Fibroblast of skin of scalp (primary cell): ENCODE measurements at regions not wholly inside any gene's neighbourhood (a gene's known extent, or its start where the extent isn't known, plus 50 kb on each side); places are given as distances from the start of the nearest gene placed in this dataset.
"Not testable (repeated sequence)": the region's sequence is repeated elsewhere in the genome, so short reads cannot be mapped to it uniquely, and the experiment has no call there.

ENCODE experiments used
- DNase-seq: peaks from one replicate; pipeline ENCODE4 v3.0.0-alpha.2; 2013

GRCh38 chr12:72865921-72866320 is 593.8 kb downstream of the TRHDE start:
- DNase-seq, result no peak

GRCh38 chr12:72869024-72869423 is 596.9 kb downstream of the TRHDE start:
- DNase-seq, result no peak

GRCh38 chr12:72872238-72872887 is 600.2 kb downstream of the TRHDE start:
- DNase-seq, result no peak

GRCh38 chr12:72872996-72873395 is 600.8 kb downstream of the TRHDE start:
- no peak for DNase-seq

GRCh38 chr12:72876092-72876491 is 603.9 kb downstream of the TRHDE start:
- no peak for DNase-seq

- no peak for DNase-seq
Observed at GRCh38 chr12:72888693-72889092, 616.5 kb downstream of the TRHDE start.

- no peak for DNase-seq
Observed at GRCh38 chr12:72889791-72890190, 617.6 kb downstream of the TRHDE start.

- no peak for DNase-seq
Observed at GRCh38 chr12:72901685-72902084, 629.5 kb downstream of the TRHDE start.

GRCh38 chr12:72925716-72926115 is 653.5 kb downstream of the TRHDE start:
- DNase-seq, result no peak

GRCh38 chr12:72931838-72932237 is 659.7 kb downstream of the TRHDE start:
- DNase-seq, result not testable (repeated sequence)

GRCh38 chr12:72937486-72937885 is 665.3 kb downstream of the TRHDE start:
- DNase-seq, result no peak

GRCh38 chr12:72957454-72957853 is 685.3 kb downstream of the TRHDE start:
- no peak for DNase-seq

GRCh38 chr12:72966684-72967083 is 694.5 kb downstream of the TRHDE start:
- DNase-seq, result no peak

- no peak for DNase-seq
Observed at GRCh38 chr12:72974954-72975555, 702.9 kb downstream of the TRHDE start.

- no peak for DNase-seq
Observed at GRCh38 chr12:72978999-72979398, 706.8 kb downstream of the TRHDE start.

- DNase-seq, result no peak
Observed at GRCh38 chr12:72982356-72982755, 710.2 kb downstream of the TRHDE start.

- no peak for DNase-seq
Observed at GRCh38 chr12:72986963-72987362, 714.8 kb downstream of the TRHDE start.

GRCh38 chr12:72989458-72989947 is 717.3 kb downstream of the TRHDE start:
- DNase-seq, result no peak

- not testable (repeated sequence) for DNase-seq
Observed at GRCh38 chr12:72995029-72995428, 722.9 kb downstream of the TRHDE start.

- no peak for DNase-seq
Observed at GRCh38 chr12:72995616-72996015, 723.4 kb downstream of the TRHDE start.

GRCh38 chr12:73001806-73002205 is 729.6 kb downstream of the TRHDE start:
- DNase-seq, result not testable (repeated sequence)

- not testable (repeated sequence) for DNase-seq
Observed at GRCh38 chr12:73002504-73002903, 730.3 kb downstream of the TRHDE start.

- not testable (repeated sequence) for DNase-seq
Observed at GRCh38 chr12:73009138-73009834, 737.1 kb downstream of the TRHDE start.

- no peak for DNase-seq
Observed at GRCh38 chr12:73017981-73018380, 745.8 kb downstream of the TRHDE start.
